Keratinocyte (primary cell): ENCODE measurements at regions not wholly inside any gene's neighbourhood (a gene's known extent, or its start where the extent isn't known, plus 50 kb on each side); places are given as distances from the start of the nearest gene placed in this dataset.

Source experiments
- DNase-seq: peaks from one replicate; pipeline ENCODE4 v3.0.0-alpha.2; 2011; ENCODE audit warnings: low read depth, missing footprints, low spot score
- FAIRE-seq: peaks from 2 replicates; lab custom pipeline; 2011; peaks lifted over from hg19 to GRCh38; lab: Jason Lieb, UNC
- H2AFZ ChIP-seq: 2 replicates; pipeline ENCODE4 v1.6.0; 2012; ENCODE audit warnings: low read length, control low read depth, inconsistent platforms; ENCODE audit not compliant: control insufficient read depth
- H3K27ac ChIP-seq: 2 replicates; pipeline ENCODE4 v1.5.1; 2011; ENCODE audit warnings: low read length; ENCODE audit not compliant: control insufficient read depth, insufficient read depth
- H3K27me3 ChIP-seq: 3 replicates; pipeline ENCODE4 v1.6.0; 2011; ENCODE audit warnings: low read length; ENCODE audit not compliant: control insufficient read depth, insufficient read depth; ENCODE audit errors: extremely low read depth
- H3K36me3 ChIP-seq, 2 experiments: 2 replicates in 1 of 2; 3 replicates in 1 of 2; pipeline ENCODE4 v1.5.1; 2011; ENCODE audit warnings: low read length in 2 of 2, mild to moderate bottlenecking in 1 of 2; ENCODE audit not compliant: control insufficient read depth in 2 of 2, insufficient read depth in 2 of 2; ENCODE audit errors: extremely low read depth in 1 of 2
- H3K4me1 ChIP-seq: 3 replicates; pipeline ENCODE4 v1.5.1; 2011; ENCODE audit warnings: low read length; ENCODE audit not compliant: control insufficient read depth, insufficient read depth; ENCODE audit errors: extremely low read depth
- H3K4me2 ChIP-seq: 3 replicates; pipeline ENCODE4 v1.6.0; 2011; ENCODE audit warnings: low read depth, low read length; ENCODE audit not compliant: control insufficient read depth, insufficient read depth; ENCODE audit errors: extremely low read depth
- H3K4me3 ChIP-seq, 3 experiments: fragments of 200-600 bp in 1 of 3; sonication (generic) in 1 of 3; 2 replicates in 2 of 3; 3 replicates in 1 of 3; pipeline ENCODE4 v1.5.1; 2011 to 2016; ENCODE audit warnings: low read length in 3 of 3, mild to moderate bottlenecking in 3 of 3, control low read depth in 2 of 3, inconsistent platforms in 1 of 3, low read depth in 1 of 3, mixed read lengths in 1 of 3, mixed run types in 1 of 3, moderate library complexity in 1 of 3; ENCODE audit not compliant: control insufficient read depth in 2 of 3, insufficient read depth in 2 of 3; ENCODE audit errors: extremely low read depth in 1 of 3
- H3K79me2 ChIP-seq: 2 replicates; pipeline ENCODE4 v1.6.0; 2012; ENCODE audit warnings: low read length; ENCODE audit not compliant: control insufficient read depth, insufficient read depth
- H3K9ac ChIP-seq: 3 replicates; pipeline ENCODE4 v1.6.0; 2011; ENCODE audit warnings: low read length; ENCODE audit not compliant: control insufficient read depth, insufficient read depth; ENCODE audit errors: extremely low read depth
- H3K9me1 ChIP-seq: 3 replicates; pipeline ENCODE4 v1.6.0; 2011; ENCODE audit warnings: low read length; ENCODE audit not compliant: control insufficient read depth, insufficient read depth; ENCODE audit errors: extremely low read depth
- H3K9me3 ChIP-seq: 2 replicates; pipeline ENCODE4 v1.5.1; 2012; ENCODE audit warnings: low read depth, low read length; ENCODE audit not compliant: control insufficient read depth
- H4K20me1 ChIP-seq: 3 replicates; pipeline ENCODE4 v1.6.0; 2011; ENCODE audit warnings: low read length; ENCODE audit not compliant: control insufficient read depth, insufficient read depth; ENCODE audit errors: extremely low read depth
- CTCF ChIP-seq, 3 experiments: IDR thresholded peaks in 1 of 3; conservative IDR thresholded peaks in 1 of 3; optimal IDR thresholded peaks in 1 of 3; 2 replicates in 2 of 3; 3 replicates in 1 of 3; pipeline versions ENCODE3 to v1.5.1; 2011; ENCODE audit warnings: low read length in 3 of 3, mild to moderate bottlenecking in 3 of 3, moderate library complexity in 2 of 3, control low read depth in 1 of 3, inconsistent platforms in 1 of 3; ENCODE audit not compliant: insufficient read depth in 2 of 3; ENCODE audit errors: extremely low read depth in 1 of 3
- EZH2 ChIP-seq: IDR thresholded peaks from one replicate; pipeline ENCODE4 v1.6.1; 2012; ENCODE audit warnings: inconsistent platforms, mild to moderate bottlenecking, low read length, moderate library complexity
- dilution Hi-C: fragments of 300-500 bp; cut with MboI; formaldehyde crosslinking; loops from one replicate; pipeline ENCODE4 v1.7.0; 2020; ENCODE audit warnings: low sequenced_read_pairs; ENCODE audit not compliant: extremely low pct_ligation_motif_present

- dilution Hi-C loops = no loop called here
- H3K9me3 ChIP-seq = no peaks in the 10 kb centered on the region
- H3K27me3 ChIP-seq = no peaks in the 10 kb centered on the region
- no peak overlapping the region for H3K27ac ChIP-seq
- DNase-seq = no peak
- no peak for TF ChIP-seq EZH2
- TF ChIP-seq CTCF (optimal IDR thresholded peaks at IDR 0.05 in 1 of 3, IDR thresholded peaks at IDR 0.05 in 1 of 3, conservative IDR thresholded peaks at IDR 0.05 in 1 of 3; ENCODE audit: extremely low read depth in 1 of 3, insufficient read depth in 2 of 3, low read length in 3 of 3) = no peak
- no peaks in the 10 kb centered on the region for H3K79me2 ChIP-seq
- H3K36me3 ChIP-seq = no peaks in the 10 kb centered on the region
- no peaks in the 10 kb centered on the region for H3K9me1 ChIP-seq
- no peak overlapping the region for H3K9ac ChIP-seq
- no peaks in the 10 kb centered on the region for H3K4me1 ChIP-seq
- H3K4me2 ChIP-seq = no peak overlapping the region
- no peak overlapping the region for H3K4me3 ChIP-seq
- H4K20me1 ChIP-seq = no peaks in the 10 kb centered on the region
- FAIRE-seq = no peak
- H2AFZ ChIP-seq = no peak overlapping the region
These were observed 203.5 kb downstream of the ATXN7L3B start for GRCh38 chr12:74741112-74741511.

GRCh38 chr12:74747305-74747704 lies 209.7 kb downstream of the ATXN7L3B start:
- Histone ChIP-seq H3K27ac (no peak overlapping the region), H3K36me3 (no peaks in the 10 kb centered on the region), H3K79me2 (no peaks in the 10 kb centered on the region), H3K4me3 (no peak overlapping the region), H3K4me1 (no peaks in the 10 kb centered on the region), H3K9me1 (no peaks in the 10 kb centered on the region), H2AFZ (no peak overlapping the region), H4K20me1 (no peaks in the 10 kb centered on the region), H3K9ac (no peak overlapping the region), H3K9me3 (no peaks in the 10 kb centered on the region), H3K4me2 (no peak overlapping the region), H3K27me3 (no peaks in the 10 kb centered on the region)
- FAIRE-seq (no peak), DNase-seq (no peak)
- dilution Hi-C loops = no loop called here
- TF ChIP-seq EZH2 = no peak
- TF ChIP-seq CTCF (optimal IDR thresholded peaks at IDR 0.05 in 1 of 3, IDR thresholded peaks at IDR 0.05 in 1 of 3, conservative IDR thresholded peaks at IDR 0.05 in 1 of 3; ENCODE audit: extremely low read depth in 1 of 3, insufficient read depth in 2 of 3, low read length in 3 of 3) = no peak
